ENCODE measurements at regions not wholly inside any gene's neighbourhood (a gene's known extent, or its start where the extent isn't known, plus 50 kb on each side); places are given as distances from the start of the nearest gene placed in this dataset.

GRCh38 chr12:70117670-70118069 lies 125.6 kb upstream of the CNOT2 start:
- TF ChIP-seq, protein P1, sequence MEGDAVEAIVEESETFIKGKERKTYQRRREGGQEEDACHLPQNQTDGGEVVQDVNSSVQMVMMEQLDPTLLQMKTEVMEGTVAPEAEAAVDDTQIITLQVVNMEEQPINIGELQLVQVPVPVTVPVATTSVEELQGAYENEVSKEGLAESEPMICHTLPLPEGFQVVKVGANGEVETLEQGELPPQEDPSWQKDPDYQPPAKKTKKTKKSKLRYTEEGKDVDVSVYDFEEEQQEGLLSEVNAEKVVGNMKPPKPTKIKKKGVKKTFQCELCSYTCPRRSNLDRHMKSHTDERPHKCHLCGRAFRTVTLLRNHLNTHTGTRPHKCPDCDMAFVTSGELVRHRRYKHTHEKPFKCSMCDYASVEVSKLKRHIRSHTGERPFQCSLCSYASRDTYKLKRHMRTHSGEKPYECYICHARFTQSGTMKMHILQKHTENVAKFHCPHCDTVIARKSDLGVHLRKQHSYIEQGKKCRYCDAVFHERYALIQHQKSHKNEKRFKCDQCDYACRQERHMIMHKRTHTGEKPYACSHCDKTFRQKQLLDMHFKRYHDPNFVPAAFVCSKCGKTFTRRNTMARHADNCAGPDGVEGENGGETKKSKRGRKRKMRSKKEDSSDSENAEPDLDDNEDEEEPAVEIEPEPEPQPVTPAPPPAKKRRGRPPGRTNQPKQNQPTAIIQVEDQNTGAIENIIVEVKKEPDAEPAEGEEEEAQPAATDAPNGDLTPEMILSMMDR (IDR thresholded peaks at IDR 0.05): no peak
- no peak for TF ChIP-seq POLR2A (IDR thresholded peaks at IDR 0.05)

Data from prostate gland (tissue), 2 donors.